Activated T-cell treated with anti-CD3 and anti-CD28 coated beads, Interleukin-2, amount 50 U/mL, for 24 hours (primary cell): ENCODE measurements at regions not wholly inside any gene's neighbourhood (a gene's known extent, or its start where the extent isn't known, plus 50 kb on each side); places are given as distances from the start of the nearest gene placed in this dataset.

Experiments used
- DNase-seq: peaks from one replicate; pipeline ENCODE4 v3.0.0-alpha.2; 2020
- H3K27ac Mint-ChIP-seq: 2 replicates; pipeline ENCODE4 v1.8.0; 2020; ENCODE audit warnings: mild to moderate bottlenecking, mixed read lengths
- H3K27me3 Mint-ChIP-seq: 2 replicates; pipeline ENCODE4 v1.8.0; 2020; ENCODE audit warnings: mixed read lengths
- H3K36me3 Mint-ChIP-seq: 2 replicates; pipeline ENCODE4 v1.8.0; 2020; ENCODE audit warnings: low read depth, mixed read lengths
- H3K4me1 Mint-ChIP-seq: 2 replicates; pipeline ENCODE4 v1.8.0; 2020; ENCODE audit warnings: low read depth, mixed read lengths
- H3K4me3 Mint-ChIP-seq: 2 replicates; pipeline ENCODE4 v1.8.0; 2020; ENCODE audit warnings: mild to moderate bottlenecking, moderate library complexity, mixed read lengths
- H3K9me3 Mint-ChIP-seq: 2 replicates; pipeline ENCODE4 v1.8.0; 2020; ENCODE audit warnings: mixed read lengths

- Mint-ChIP-seq H3K9me3 (peaks cover 3% of the 10 kb centered on the region), H3K27ac (no peak overlapping the region), H3K4me1 (no peaks in the 10 kb centered on the region), H3K4me3 (no peak overlapping the region), H3K36me3 (no peaks in the 10 kb centered on the region), H3K27me3 (no peaks in the 10 kb centered on the region)
- DNase-seq = no peak
Measured at GRCh38 chr5:97363577-97363976, 180.5 kb upstream of the RIOK2 start.

DNA sequence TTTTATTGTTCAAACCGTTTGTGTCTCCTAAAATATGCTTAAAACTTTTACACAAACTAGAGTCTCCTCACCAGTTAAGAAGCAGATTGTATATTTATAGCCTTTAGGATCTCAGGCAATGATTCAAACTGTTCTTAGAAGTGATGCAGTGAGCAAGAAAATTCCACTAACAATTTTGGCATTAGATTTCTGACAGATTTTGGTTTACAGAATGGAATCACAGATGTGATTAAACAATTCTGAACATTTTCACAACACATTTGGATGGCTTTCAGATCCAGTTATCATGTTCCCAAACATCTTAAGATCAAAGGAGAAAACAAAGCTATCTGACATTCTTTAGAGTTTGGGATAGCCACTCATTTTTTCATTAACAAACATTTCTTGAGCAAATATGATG lies 181.7 kb upstream of the RIOK2 start:
- Mint-ChIP-seq H3K9me3 (peaks cover 4% of the 10 kb centered on the region), H3K27me3 (no peaks in the 10 kb centered on the region), H3K4me3 (no peak overlapping the region), H3K4me1 (no peaks in the 10 kb centered on the region), H3K36me3 (no peaks in the 10 kb centered on the region), H3K27ac (no peak overlapping the region)
- DNase-seq = no peak

- H3K36me3 Mint-ChIP-seq = no peaks in the 10 kb centered on the region
- H3K4me1 Mint-ChIP-seq = no peaks in the 10 kb centered on the region
- H3K27ac Mint-ChIP-seq = no peak overlapping the region
- peaks cover 7% of the 10 kb centered on the region for H3K9me3 Mint-ChIP-seq
- H3K4me3 Mint-ChIP-seq = no peak overlapping the region
- H3K27me3 Mint-ChIP-seq = no peaks in the 10 kb centered on the region
- DNase-seq = no peak
Measured at GRCh38 chr5:97365163-97365845, 182.3 kb upstream of the RIOK2 start.

DNA sequence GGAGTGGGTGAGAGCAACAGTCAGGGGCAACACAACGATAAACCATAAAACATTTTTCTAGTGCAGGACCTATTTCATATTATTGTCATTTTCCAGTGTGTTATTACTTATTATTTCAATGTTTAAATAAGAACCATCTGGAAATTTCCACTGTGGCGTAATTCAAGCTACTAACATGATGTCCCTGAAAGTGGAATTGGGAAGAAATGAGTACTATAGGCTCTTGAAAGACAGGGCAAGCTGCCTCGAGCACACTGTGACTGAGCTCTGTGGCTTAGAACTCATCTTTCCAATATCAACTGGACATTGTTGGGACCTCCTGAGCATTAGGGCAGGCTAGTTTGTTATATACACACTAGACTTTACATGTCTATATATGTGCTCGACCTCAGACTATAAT lies 182.9 kb upstream of the RIOK2 start:
- no peak for DNase-seq
- no peak overlapping the region for H3K4me3 Mint-ChIP-seq
- H3K9me3 Mint-ChIP-seq = peaks cover 8% of the 10 kb centered on the region
- H3K27me3 Mint-ChIP-seq = no peaks in the 10 kb centered on the region
- no peak overlapping the region for H3K27ac Mint-ChIP-seq
- H3K4me1 Mint-ChIP-seq = no peaks in the 10 kb centered on the region
- H3K36me3 Mint-ChIP-seq = no peaks in the 10 kb centered on the region

GRCh38 chr5:97375959-97376358 lies 192.9 kb upstream of the RIOK2 start:
- no peak overlapping the region for H3K27ac Mint-ChIP-seq
- peaks cover 8% of the 10 kb centered on the region for H3K9me3 Mint-ChIP-seq
- H3K27me3 Mint-ChIP-seq = no peaks in the 10 kb centered on the region
- no peak for DNase-seq
- H3K4me1 Mint-ChIP-seq = no peaks in the 10 kb centered on the region
- no peaks in the 10 kb centered on the region for H3K36me3 Mint-ChIP-seq
- no peak overlapping the region for H3K4me3 Mint-ChIP-seq

- H3K4me3 Mint-ChIP-seq = no peak overlapping the region
- H3K27me3 Mint-ChIP-seq = no peaks in the 10 kb centered on the region
- no peak for DNase-seq
- peaks cover 2% of the 10 kb centered on the region for H3K9me3 Mint-ChIP-seq
- no peak overlapping the region for H3K27ac Mint-ChIP-seq
- no peaks in the 10 kb centered on the region for H3K4me1 Mint-ChIP-seq
- H3K36me3 Mint-ChIP-seq = no peaks in the 10 kb centered on the region
Measured at GRCh38 chr5:97377582-97377981, 194.5 kb upstream of the RIOK2 start.

DNA sequence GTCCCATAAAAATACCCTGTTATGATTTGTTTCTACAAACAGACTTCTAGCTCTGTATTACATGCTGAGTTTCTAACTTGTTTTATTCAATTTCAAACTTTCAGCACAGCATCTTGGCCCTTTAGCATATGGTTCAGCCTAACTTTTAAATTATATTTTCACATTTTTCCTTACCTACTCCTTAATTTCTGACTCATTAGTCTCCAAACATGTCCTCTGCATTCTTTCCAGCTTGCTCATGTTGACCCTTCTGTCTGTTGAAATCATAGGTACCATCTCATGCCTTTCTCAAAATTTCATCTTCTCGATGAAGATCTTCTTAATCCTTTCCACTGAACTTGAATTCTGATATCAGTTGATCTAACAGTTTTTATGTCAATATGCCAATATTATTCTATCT lies 200.9 kb upstream of the RIOK2 start:
- no peaks in the 10 kb centered on the region for H3K27me3 Mint-ChIP-seq
- no peaks in the 10 kb centered on the region for H3K4me1 Mint-ChIP-seq
- H3K4me3 Mint-ChIP-seq = no peak overlapping the region
- peaks cover 1% of the 10 kb centered on the region for H3K9me3 Mint-ChIP-seq
- no peak for DNase-seq
- no peaks in the 10 kb centered on the region for H3K36me3 Mint-ChIP-seq
- no peak overlapping the region for H3K27ac Mint-ChIP-seq

DNA sequence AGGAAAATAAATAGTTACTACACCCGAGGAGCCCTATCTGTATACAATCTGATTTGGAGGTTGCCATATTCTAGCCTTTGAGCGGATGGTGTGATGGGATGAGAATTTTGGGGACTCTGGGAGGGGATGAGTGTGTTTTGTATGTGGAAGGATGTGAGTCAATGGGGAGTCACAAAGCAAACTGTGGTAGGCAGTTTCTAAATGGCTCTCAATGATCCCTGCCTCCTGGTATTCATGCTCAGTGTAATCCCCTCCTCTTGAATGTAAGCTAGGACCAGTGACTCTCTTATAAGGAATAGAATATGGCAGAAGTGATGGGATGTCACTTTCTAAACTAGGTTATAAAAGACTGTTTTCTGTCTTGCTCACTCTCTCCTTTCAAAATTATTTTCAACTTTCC lies 205.7 kb upstream of the RIOK2 start:
- Mint-ChIP-seq H3K4me3 (no peak overlapping the region), H3K27me3 (no peaks in the 10 kb centered on the region), H3K9me3 (peaks cover 1% of the 10 kb centered on the region), H3K27ac (no peak overlapping the region), H3K4me1 (no peaks in the 10 kb centered on the region), H3K36me3 (no peaks in the 10 kb centered on the region)
- no peak for DNase-seq

- Mint-ChIP-seq H3K4me3 (no peak overlapping the region), H3K4me1 (no peaks in the 10 kb centered on the region), H3K9me3 (no peaks in the 10 kb centered on the region), H3K36me3 (no peaks in the 10 kb centered on the region), H3K27ac (no peak overlapping the region), H3K27me3 (no peaks in the 10 kb centered on the region)
- no peak for DNase-seq
Measured at GRCh38 chr5:97400537-97400936, 217.5 kb upstream of the RIOK2 start.

DNA sequence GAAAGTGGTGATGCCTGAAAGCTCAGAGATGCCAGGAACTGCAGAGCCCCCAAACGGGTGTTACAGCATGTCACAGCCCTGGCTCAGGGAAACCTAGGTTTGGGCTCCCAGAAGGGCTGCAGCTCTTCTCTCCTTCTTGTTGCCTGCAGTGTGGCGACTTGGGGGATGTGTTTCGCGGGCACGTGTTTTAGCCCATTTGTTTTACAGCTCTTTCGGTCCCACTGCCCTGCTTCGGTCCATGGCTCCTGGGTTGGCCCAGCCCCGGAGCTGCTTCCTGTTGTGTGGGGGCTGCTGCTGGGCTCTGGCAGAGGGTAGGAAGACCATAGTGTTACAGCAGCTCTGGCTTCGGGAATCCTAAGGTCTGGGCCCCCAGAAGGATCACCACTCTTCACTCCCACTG lies 222.9 kb upstream of the RIOK2 start:
- no peaks in the 10 kb centered on the region for H3K4me1 Mint-ChIP-seq
- DNase-seq = no peak
- H3K4me3 Mint-ChIP-seq = no peak overlapping the region
- no peaks in the 10 kb centered on the region for H3K9me3 Mint-ChIP-seq
- no peak overlapping the region for H3K27ac Mint-ChIP-seq
- H3K36me3 Mint-ChIP-seq = no peaks in the 10 kb centered on the region
- H3K27me3 Mint-ChIP-seq = no peaks in the 10 kb centered on the region

DNA sequence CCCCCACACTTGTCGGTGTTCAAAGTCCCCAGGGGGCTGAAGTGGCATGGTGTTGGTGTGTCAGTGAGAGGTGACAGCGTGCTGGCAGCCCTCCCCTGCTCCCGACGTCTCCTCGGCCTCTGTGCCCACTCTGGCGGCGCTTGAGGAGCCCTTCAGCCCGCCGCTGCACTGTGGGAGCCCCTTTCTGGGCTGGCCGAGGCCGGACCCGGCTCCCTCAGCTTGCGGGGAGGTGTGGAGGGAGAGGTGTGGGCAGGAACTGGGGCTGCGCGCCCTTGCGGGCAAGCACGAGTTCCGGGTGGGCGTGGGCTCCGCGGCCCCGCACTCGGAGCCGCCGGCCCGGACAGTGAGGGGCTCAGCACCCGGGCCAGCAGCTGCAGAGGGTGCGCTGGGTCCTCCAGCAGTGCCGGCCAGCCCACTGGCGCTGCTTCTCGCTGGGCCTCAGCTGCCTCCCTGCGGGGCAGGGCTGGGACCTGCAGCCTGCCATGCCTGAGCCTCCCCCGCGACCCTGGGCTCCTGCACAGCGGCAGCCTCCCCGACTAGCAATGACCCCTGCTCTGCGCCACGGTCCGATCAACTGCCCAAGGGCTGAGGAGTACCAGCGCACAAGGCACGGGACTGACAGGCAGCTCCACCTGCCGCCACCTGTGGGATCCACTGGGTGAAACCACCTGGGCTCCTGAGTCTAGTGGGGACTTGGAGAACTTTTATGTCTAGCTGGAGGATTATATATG lies 224.1 kb upstream of the RIOK2 start:
- Mint-ChIP-seq H3K9me3 (no peaks in the 10 kb centered on the region), H3K27ac (no peak overlapping the region), H3K4me3 (no peak overlapping the region), H3K36me3 (no peaks in the 10 kb centered on the region), H3K4me1 (no peaks in the 10 kb centered on the region), H3K27me3 (no peaks in the 10 kb centered on the region)
- DNase-seq = no peak

GRCh38 chr5:97408331-97408730 lies 225.3 kb upstream of the RIOK2 start:
- DNase-seq = no peak
- Mint-ChIP-seq H3K27me3 (no peaks in the 10 kb centered on the region), H3K27ac (no peak overlapping the region), H3K9me3 (no peaks in the 10 kb centered on the region), H3K4me3 (no peak overlapping the region), H3K4me1 (no peaks in the 10 kb centered on the region), H3K36me3 (no peaks in the 10 kb centered on the region)

DNA sequence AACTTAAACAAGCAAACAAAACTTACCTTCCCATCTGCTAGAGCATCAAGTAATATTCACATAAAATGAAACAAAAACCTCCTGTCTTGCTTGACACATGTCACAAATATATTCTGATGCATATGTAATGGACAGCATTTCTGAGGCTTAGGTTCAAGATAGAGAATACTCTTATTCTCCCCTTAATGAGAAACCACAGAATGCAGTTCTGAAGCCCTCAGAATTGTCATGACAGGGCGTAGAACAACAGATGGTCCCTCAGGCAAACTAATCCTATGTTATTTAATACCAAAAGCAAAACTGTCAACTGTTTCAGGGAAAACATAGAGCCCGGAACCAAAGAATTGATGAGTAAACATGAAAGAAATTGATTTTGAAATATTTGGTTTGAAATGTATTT lies 229.9 kb upstream of the RIOK2 start:
- DNase-seq = no peak
- Mint-ChIP-seq H3K27ac (no peak overlapping the region), H3K36me3 (no peaks in the 10 kb centered on the region), H3K4me1 (no peaks in the 10 kb centered on the region), H3K9me3 (no peaks in the 10 kb centered on the region), H3K4me3 (no peak overlapping the region), H3K27me3 (no peaks in the 10 kb centered on the region)

DNA sequence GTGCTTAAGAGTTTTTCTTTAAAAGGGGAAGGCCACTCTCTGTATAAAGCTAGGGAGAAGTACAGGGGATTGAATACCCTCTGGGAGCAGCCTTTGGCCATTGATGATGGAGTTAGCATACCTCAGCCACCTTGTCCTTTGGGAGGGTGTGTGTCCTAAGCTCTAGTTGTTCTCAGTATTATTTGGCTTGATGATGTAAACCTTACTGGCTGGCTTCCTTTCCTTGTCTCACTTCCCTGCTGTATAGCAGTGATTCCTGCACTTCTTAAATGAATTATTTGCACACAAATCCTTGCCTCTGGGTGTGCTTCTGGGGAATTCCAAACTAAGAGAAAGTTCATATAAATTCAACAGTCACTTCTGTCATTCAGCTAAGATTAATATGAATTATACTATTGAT lies 234.9 kb upstream of the RIOK2 start:
- H3K9me3 Mint-ChIP-seq = no peaks in the 10 kb centered on the region
- no peaks in the 10 kb centered on the region for H3K4me1 Mint-ChIP-seq
- H3K27me3 Mint-ChIP-seq = no peaks in the 10 kb centered on the region
- H3K36me3 Mint-ChIP-seq = no peaks in the 10 kb centered on the region
- H3K27ac Mint-ChIP-seq = no peak overlapping the region
- no peak overlapping the region for H3K4me3 Mint-ChIP-seq
- DNase-seq = no peak

DNA sequence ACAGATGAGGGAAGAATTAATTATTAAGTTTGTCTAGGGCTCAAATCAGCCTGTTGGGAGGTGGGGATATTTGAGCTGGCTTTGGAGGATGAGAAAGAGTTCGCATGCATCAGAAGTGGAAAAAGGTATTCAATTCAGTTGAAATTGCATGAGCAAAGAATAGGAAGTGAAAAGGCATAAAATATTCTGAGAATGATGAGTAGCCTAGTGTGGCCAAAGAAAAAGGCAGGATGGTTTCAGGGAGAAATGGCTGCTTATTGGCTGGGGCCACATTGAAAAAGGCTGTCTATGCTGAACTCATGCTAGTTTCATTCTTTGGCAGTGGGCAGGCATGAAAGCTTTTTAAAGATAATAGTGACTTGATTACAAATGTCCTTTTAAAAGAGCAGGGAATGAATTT lies 235.4 kb upstream of the RIOK2 start:
- H3K4me3 Mint-ChIP-seq = no peak overlapping the region
- no peaks in the 10 kb centered on the region for H3K9me3 Mint-ChIP-seq
- no peak overlapping the region for H3K27ac Mint-ChIP-seq
- DNase-seq = no peak
- H3K27me3 Mint-ChIP-seq = no peaks in the 10 kb centered on the region
- no peaks in the 10 kb centered on the region for H3K4me1 Mint-ChIP-seq
- H3K36me3 Mint-ChIP-seq = no peaks in the 10 kb centered on the region
